IMR-90 (cell line): ENCODE measurements at regions not wholly inside any gene's neighbourhood (a gene's known extent, or its start where the extent isn't known, plus 50 kb on each side); places are given as distances from the start of the nearest gene placed in this dataset.

ENCODE experiments used
- ATAC-seq: fragments of 200-7000 bp; cut with Tn5 transposase; 2 replicates; pipeline ENCODE4 v1.9.1; 2020; ENCODE audit warnings: low read depth, mild to moderate bottlenecking, moderate library complexity
- BruUV-seq: library from RNA; stranded (reverse); fragments of 400-500 nt; replicated peaks from 2 replicates; lab custom pipeline; 2021; lab: Mats Ljungman, UMichigan
- CTCF ChIA-PET: fragments of 300-600 bp; formaldehyde crosslinking; extraction: SDS; loops from one replicate; lab custom pipeline; 2021; ENCODE audit warnings: antibody characterized with exemption; lab: Yijun Ruan, JAX
- POLR2A ChIA-PET: fragments of 300-600 bp; sonication (Branson Sonifier 250); formaldehyde crosslinking; loops from one replicate; lab custom pipeline; 2022; ENCODE audit warnings: antibody characterized with exemption; ENCODE audit not compliant: unreplicated experiment; lab: Charles Lee
- DNase-seq: peaks from one replicate; pipeline ENCODE4 v3.0.0; 2013
- H2AFZ ChIP-seq: replicated peaks from 2 replicates; pipeline ENCODE3; 2013; ENCODE audit warnings: low read length, mild to moderate bottlenecking; ENCODE audit not compliant: poor library complexity
- H2AK5ac ChIP-seq: 2 replicates; pipeline ENCODE4 v1.6.1; 2013; ENCODE audit warnings: low read depth, low read length, inconsistent platforms
- H2AK9ac ChIP-seq: replicated peaks from 2 replicates; pipeline ENCODE3; 2013; ENCODE audit warnings: mild to moderate bottlenecking, low read depth, low read length, moderate library complexity; ENCODE audit not compliant: poor library complexity
- H2BK120ac ChIP-seq: 2 replicates; pipeline ENCODE4 v1.6.1; 2013; ENCODE audit warnings: low read depth, low read length, inconsistent platforms
- H2BK15ac ChIP-seq: 3 replicates; pipeline ENCODE4 v1.6.1; 2013; ENCODE audit warnings: low read depth, low read length, inconsistent platforms
- H2BK20ac ChIP-seq: 2 replicates; pipeline ENCODE4 v1.6.1; 2013; ENCODE audit warnings: low read depth, mild to moderate bottlenecking, inconsistent platforms, low read length, moderate library complexity
- H2BK5ac ChIP-seq: 2 replicates; pipeline ENCODE4 v1.6.1; 2013; ENCODE audit warnings: mild to moderate bottlenecking, low read depth, low read length, inconsistent platforms; ENCODE audit not compliant: poor library complexity, severe bottlenecking
- H3K14ac ChIP-seq: replicated peaks from 2 replicates; pipeline ENCODE4 v1.6.1; 2013; ENCODE audit warnings: low read depth, low read length, inconsistent platforms
- H3K18ac ChIP-seq: 2 replicates; pipeline ENCODE4 v1.6.1; 2013; ENCODE audit warnings: low read depth, low read length, control low read depth
- H3K23ac ChIP-seq: 2 replicates; pipeline ENCODE4 v1.6.1; 2013; ENCODE audit warnings: low read depth, low read length, inconsistent platforms
- H3K27ac ChIP-seq: 2 replicates; pipeline ENCODE4 v1.5.1; 2013; ENCODE audit warnings: mild to moderate bottlenecking, control low read depth, low read length; ENCODE audit not compliant: insufficient read depth
- H3K27me3 ChIP-seq: 2 replicates; pipeline ENCODE4 v1.6.1; 2013; ENCODE audit warnings: low read length; ENCODE audit not compliant: control insufficient read depth, insufficient read depth
- H3K36me3 ChIP-seq: 2 replicates; pipeline ENCODE4 v1.6.1; 2013; ENCODE audit warnings: low read length, mixed read lengths; ENCODE audit not compliant: control insufficient read depth, insufficient read depth
- H3K4ac ChIP-seq: 2 replicates; pipeline ENCODE4 v1.6.1; 2013; ENCODE audit warnings: low read depth, low read length, inconsistent platforms
- H3K4me1 ChIP-seq: 2 replicates; pipeline ENCODE4 v1.6.1; 2013; ENCODE audit warnings: low read length, mixed read lengths; ENCODE audit not compliant: control insufficient read depth, insufficient read depth
- H3K4me2 ChIP-seq: 2 replicates; pipeline ENCODE4 v1.6.1; 2013; ENCODE audit warnings: low read depth, mild to moderate bottlenecking, control low read depth, low read length, moderate library complexity
- H3K4me3 ChIP-seq: 2 replicates; pipeline ENCODE4 v1.5.1; 2013; ENCODE audit warnings: low read depth, mild to moderate bottlenecking, control low read depth, low read length, moderate library complexity; ENCODE audit not compliant: insufficient read depth
- H3K56ac ChIP-seq: 2 replicates; pipeline ENCODE4 v1.6.1; 2013; ENCODE audit warnings: low read length, inconsistent platforms; ENCODE audit not compliant: insufficient read depth; ENCODE audit errors: extremely low read depth
- H3K79me1 ChIP-seq, 2 experiments: 2 replicates each; pipeline ENCODE4 v1.6.1; 2013; ENCODE audit warnings: low read length in 2 of 2, inconsistent platforms in 1 of 2, low read depth in 1 of 2
- H3K9ac ChIP-seq: 2 replicates; pipeline ENCODE4 v1.6.1; 2013; ENCODE audit warnings: low read depth, low read length, control low read depth
- H3K9me1 ChIP-seq: 2 replicates; pipeline ENCODE4 v1.6.1; 2013; ENCODE audit warnings: low read length, inconsistent platforms; ENCODE audit not compliant: insufficient read depth
- H3K9me3 ChIP-seq: 2 replicates; pipeline ENCODE4 v1.6.1; 2013; ENCODE audit warnings: low read length; ENCODE audit not compliant: control insufficient read depth, insufficient read depth
- H4K20me1 ChIP-seq: 2 replicates; pipeline ENCODE4 v1.6.1; 2013; ENCODE audit warnings: low read length, inconsistent platforms; ENCODE audit not compliant: insufficient read depth
- H4K5ac ChIP-seq: 2 replicates; pipeline ENCODE4 v1.6.1; 2013; ENCODE audit warnings: mild to moderate bottlenecking, low read depth, low read length, control low read depth
- H4K8ac ChIP-seq, 2 experiments: 2 replicates each; pipeline ENCODE4 v1.6.1; 2013; ENCODE audit warnings: low read depth in 2 of 2, low read length in 2 of 2, control low read depth in 1 of 2, inconsistent platforms in 1 of 2
- H4K91ac ChIP-seq: 2 replicates; pipeline ENCODE4 v1.6.1; 2013; ENCODE audit warnings: low read depth, low read length, inconsistent platforms; ENCODE audit not compliant: insufficient read depth
- BHLHE40 ChIP-seq: fragments of 150-350 bp; IDR thresholded peaks from 2 replicates; pipeline ENCODE4 v1.6.1; 2016; ENCODE audit warnings: mild to moderate bottlenecking, low read depth, low read length
- CEBPB ChIP-seq: IDR thresholded peaks from 2 replicates; pipeline ENCODE4 v1.6.1; 2012; ENCODE audit warnings: low read depth, low read length, improper control_type of control experiment
- POLR2A ChIP-seq: IDR thresholded peaks from 2 replicates; pipeline ENCODE4 v1.6.1; 2012; ENCODE audit warnings: mild to moderate bottlenecking, low read depth, low read length
- WGBS, 2 experiments: methylation state at CpG; one replicate each; pipeline versions ENCODE4 v1.1.5 to v1.1.7; 2013; ENCODE audit warnings: missing lambda C conversion rate in 2 of 2; ENCODE audit not compliant: insufficient read length in 1 of 2; ENCODE audit errors: extremely low coverage in 2 of 2; 5-methylcytosine and 5-hydroxymethylcytosine counted together
- dilution Hi-C: fragments of 300-500 bp; cut with HindIII; formaldehyde crosslinking; loops from one replicate; pipeline ENCODE4 v1.14.3; 2018; ENCODE audit warnings: low sequenced_read_pairs; ENCODE audit not compliant: unreplicated experiment
- in situ Hi-C: fragments of 300-500 bp; cut with MboI; formaldehyde crosslinking; loops from 3 replicates; pipeline ENCODE4 v1.14.3; 2019; ENCODE audit warnings: low sequenced_read_pairs, inconsistent platforms, mixed read lengths
- intact Hi-C: fragments of 100-400 bp; cut with micrococcal nuclease; formaldehyde crosslinking; loops from 2 replicates; pipeline ENCODE4 v1.10.0; 2022

- H2BK15ac ChIP-seq, result no peak overlapping the region
- ChIA-PET POLR2A (no interaction called here), CTCF (no interaction called here)
- BruUV-seq, result no TSS peak
- H4K5ac ChIP-seq, result no peak overlapping the region
- no peak overlapping the region for H3K56ac ChIP-seq
- H3K27ac ChIP-seq, result no peak overlapping the region
- no peak overlapping the region for H3K4ac ChIP-seq
- H3K4me2 ChIP-seq, result no peak overlapping the region
- H3K18ac ChIP-seq, result no peak overlapping the region
- H3K9me3 ChIP-seq, result peaks cover 2% of the 10 kb centered on the region; the same call in 1 of the 2 replicates
- H3K23ac ChIP-seq, result no peak overlapping the region
- H3K36me3 ChIP-seq, result no peaks in the 10 kb centered on the region
- H4K20me1 ChIP-seq, result no peaks in the 10 kb centered on the region
- no peaks in the 10 kb centered on the region for H3K4me1 ChIP-seq
- H2AK9ac ChIP-seq, result no peak overlapping the region
- no peak overlapping the region for H3K4me3 ChIP-seq
- dilution Hi-C loops, result no loop called here
- H2BK120ac ChIP-seq, result no peak overlapping the region
- DNase-seq (no peak), ATAC-seq (no peak)
- intact Hi-C loops, result no loop called here
- H2BK5ac ChIP-seq, result no peak overlapping the region
- H3K9me1 ChIP-seq, result no peaks in the 10 kb centered on the region
- WGBS, 2 experiments, result no CpG with 5 or more reads among the region's 1 CpG
- H3K79me1 ChIP-seq, result no peaks in the 10 kb centered on the region
- H4K8ac ChIP-seq, result no peak overlapping the region
- no peak overlapping the region for H3K14ac ChIP-seq
- in situ Hi-C loops, result no loop called here
- no peak overlapping the region for H2BK20ac ChIP-seq
- no peaks in the 10 kb centered on the region for H3K27me3 ChIP-seq
- no peak overlapping the region for H2AFZ ChIP-seq
- no peak overlapping the region for H4K91ac ChIP-seq
- no peak overlapping the region for H2AK5ac ChIP-seq
- no peak for TF ChIP-seq POLR2A
- TF ChIP-seq CEBPB, result no peak
- no peak for TF ChIP-seq BHLHE40
- no peak overlapping the region for H3K9ac ChIP-seq
These were observed 1389.9 kb upstream of the MAP3K7 start for GRCh38 chr6:91976797-91977196.
